ENCODE measurements at regions not wholly inside any gene's neighbourhood (a gene's known extent, or its start where the extent isn't known, plus 50 kb on each side); places are given as distances from the start of the nearest gene placed in this dataset.

DNA sequence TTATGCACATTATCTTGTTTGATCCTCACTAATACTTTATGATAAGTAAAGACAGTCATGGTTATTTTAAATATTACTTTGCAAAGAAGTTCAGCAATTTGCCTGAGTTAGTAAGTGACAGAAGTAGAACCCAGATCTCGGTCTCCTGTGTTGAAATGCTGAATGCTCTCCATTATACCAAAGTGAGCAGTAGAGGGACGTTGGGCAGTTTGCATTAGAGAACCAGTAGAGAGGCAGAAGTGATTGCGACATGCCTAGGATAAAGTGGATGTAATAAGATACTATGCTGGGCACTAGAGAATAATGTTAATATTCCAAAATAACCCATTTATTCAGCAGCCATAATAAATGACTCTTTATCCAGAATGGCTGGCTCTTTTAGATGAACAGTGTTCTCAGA, 201.0 kb downstream of the PMAIP1 start:
- H4K20me1 ChIP-seq (replicated peaks; ENCODE audit: control insufficient read depth, insufficient read depth, low read length), result no peaks in the 10 kb centered on the region
- no peak overlapping the region for H3K4me2 ChIP-seq (ENCODE audit: insufficient read depth, low read length)
- DNase-seq (ENCODE audit: extremely low read depth in 1 of 4, low spot score in 3 of 4) (no peak), FAIRE-seq (no peak), ATAC-seq (no peak)
- H3K27me3 ChIP-seq (ENCODE audit: control insufficient read depth in 2 of 2, insufficient read depth in 2 of 2, low read length in 2 of 2), result no peaks in the 10 kb centered on the region
- no peak overlapping the region for H2AFZ ChIP-seq (ENCODE audit: low read depth, low read length)
- TF ChIP-seq ZNF668 (CRISPR knock-in tag; IDR thresholded peaks at IDR 0.05) (no peak), CEBPB (tag; IDR thresholded peaks at IDR 0.05) (0 out of 2 replicates have a peak, but pooled peaks have one; percentile 7), ZNF551 (CRISPR knock-in tag; IDR thresholded peaks at IDR 0.05) (no peak)
- TF ChIP-seq, protein P1, sequence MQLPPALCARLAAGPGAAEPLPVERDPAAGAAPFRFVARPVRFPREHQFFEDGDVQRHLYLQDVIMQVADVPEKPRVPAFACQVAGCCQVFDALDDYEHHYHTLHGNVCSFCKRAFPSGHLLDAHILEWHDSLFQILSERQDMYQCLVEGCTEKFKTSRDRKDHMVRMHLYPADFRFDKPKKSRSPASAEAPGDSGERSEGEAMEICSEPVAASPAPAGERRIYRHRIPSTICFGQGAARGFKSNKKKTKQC (CRISPR knock-in tag; IDR thresholded peaks at IDR 0.05), result no peak
- H3K79me2 ChIP-seq (ENCODE audit: control insufficient read depth, insufficient read depth, low read length), result no peaks in the 10 kb centered on the region
- no peak overlapping the region for H3K9ac ChIP-seq (ENCODE audit: insufficient read depth in 1 of 2, low read depth in 2 of 2, low read length in 2 of 2)
- no peaks in the 10 kb centered on the region for H3K9me1 ChIP-seq (ENCODE audit: control insufficient read depth, insufficient read depth, low read length)
- in situ Hi-C loops (cut with MboI), result no loop called here
- H3K27ac ChIP-seq (ENCODE audit: extremely low read depth, low read depth, low read length), result no peak overlapping the region
- ChIA-PET CTCF (ENCODE audit: low intra/inter-chr PET ratio) (no interaction called here), POLR2A (no interaction called here)
- WGBS (ENCODE audit: insufficient coverage, low coverage, missing lambda C conversion rate), result 8% methylated on average over 3 of the region's 3 CpGs
- BruUV-seq (replicated peaks), result no TSS peak
- H3K36me3 ChIP-seq (ENCODE audit: control insufficient read depth, insufficient read depth, low read length), result no peaks in the 10 kb centered on the region
- intact Hi-C loops (cut with micrococcal nuclease), result no loop called here
- no peaks in the 10 kb centered on the region for H3K9me3 ChIP-seq (replicated peaks; ENCODE audit: control insufficient read depth, insufficient read depth, low read depth, low read length)
- no peaks in the 10 kb centered on the region for H3K4me1 ChIP-seq (replicated peaks in 1 of 2; ENCODE audit: control insufficient read depth in 2 of 2, insufficient read depth in 2 of 2, low read length in 2 of 2)
- H3K4me3 ChIP-seq, result no peak overlapping the region

DNA sequence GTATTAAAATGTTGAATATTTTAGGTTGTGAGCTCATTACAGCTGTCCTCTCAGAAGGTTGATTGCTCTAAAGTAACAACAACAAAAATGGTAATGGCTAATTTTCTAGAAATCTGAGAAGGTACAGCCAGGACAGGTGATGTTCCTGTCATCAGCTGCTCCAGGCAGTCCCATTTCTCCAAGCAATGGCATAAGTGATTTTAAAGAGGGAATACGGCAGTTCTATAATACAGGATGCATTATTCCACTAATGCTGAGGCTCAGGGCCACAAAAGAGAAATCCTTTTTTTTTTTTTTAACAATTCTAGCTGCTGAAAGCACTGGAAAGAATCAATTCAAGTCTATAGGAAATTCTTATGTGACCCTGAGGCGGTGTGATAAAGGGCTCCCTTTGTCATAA, 199.9 kb downstream of the PMAIP1 start:
- DNase-seq (ENCODE audit: extremely low read depth in 1 of 4, low spot score in 3 of 4) (no peak), ATAC-seq (no peak), FAIRE-seq (no peak)
- in situ Hi-C loops (cut with MboI), result no loop called here
- ChIA-PET POLR2A (no interaction called here), CTCF (ENCODE audit: low intra/inter-chr PET ratio) (no interaction called here)
- Histone ChIP-seq H3K4me1 (replicated peaks in 1 of 2; ENCODE audit: control insufficient read depth in 2 of 2, insufficient read depth in 2 of 2, low read length in 2 of 2) (no peaks in the 10 kb centered on the region), H4K20me1 (replicated peaks; ENCODE audit: control insufficient read depth, insufficient read depth, low read length) (no peaks in the 10 kb centered on the region), H2AFZ (ENCODE audit: low read depth, low read length) (no peak overlapping the region), H3K4me3 (no peak overlapping the region), H3K4me2 (ENCODE audit: insufficient read depth, low read length) (no peak overlapping the region), H3K36me3 (ENCODE audit: control insufficient read depth, insufficient read depth, low read length) (no peaks in the 10 kb centered on the region), H3K9me3 (replicated peaks; ENCODE audit: control insufficient read depth, insufficient read depth, low read depth, low read length) (no peaks in the 10 kb centered on the region), H3K9me1 (ENCODE audit: control insufficient read depth, insufficient read depth, low read length) (no peaks in the 10 kb centered on the region), H3K9ac (ENCODE audit: insufficient read depth in 1 of 2, low read depth in 2 of 2, low read length in 2 of 2) (no peak overlapping the region), H3K27me3 (ENCODE audit: control insufficient read depth in 2 of 2, insufficient read depth in 2 of 2, low read length in 2 of 2) (no peaks in the 10 kb centered on the region), H3K79me2 (ENCODE audit: control insufficient read depth, insufficient read depth, low read length) (no peaks in the 10 kb centered on the region), H3K27ac (ENCODE audit: extremely low read depth, low read depth, low read length) (no peak overlapping the region)
- TF ChIP-seq ILK (tag; IDR thresholded peaks at IDR 0.05; ENCODE audit: borderline replicate concordance, low read depth), result no peak
- BruUV-seq (replicated peaks), result no TSS peak
- intact Hi-C loops (cut with micrococcal nuclease), result loop anchor here (10.0 kb wide), 1 partner anchor 445 kb away; no protein-coding TSS in a partner anchor
- 0% methylated on average over 2 of the region's 2 CpGs for WGBS (ENCODE audit: insufficient coverage, low coverage, missing lambda C conversion rate)

Measured in K562 (cell line).